ENCODE measurements at regions not wholly inside any gene's neighbourhood (a gene's known extent, or its start where the extent isn't known, plus 50 kb on each side); places are given as distances from the start of the nearest gene placed in this dataset.

DNA sequence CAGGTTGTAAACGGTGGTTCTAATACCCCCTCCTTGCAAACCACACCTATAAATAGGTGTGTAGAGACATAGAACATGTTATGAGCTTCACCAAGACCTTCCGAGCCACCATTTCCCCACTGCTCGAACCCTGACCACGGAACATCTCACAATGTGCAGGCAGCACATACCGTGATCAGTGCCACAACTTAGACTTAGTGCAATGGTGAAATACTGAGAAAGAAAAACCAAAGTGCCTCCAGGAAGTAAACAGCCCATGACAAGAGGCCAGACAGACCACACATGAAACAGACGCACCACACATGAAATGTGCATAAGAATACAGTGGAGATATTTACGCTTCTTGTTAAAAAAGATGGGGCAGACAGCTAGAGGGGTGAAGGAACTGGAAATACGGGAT lies 166.9 kb upstream of the CCND2 start:
- no peak for DNase-seq (ENCODE audit: low read depth)

GRCh38 chr12:4104722-4105244 lies 168.8 kb upstream of the CCND2 start:
- DNase-seq (ENCODE audit: low read depth): no peak

- DNase-seq (ENCODE audit: low read depth): no peak
These were observed 174.3 kb upstream of the CCND2 start for GRCh38 chr12:4099276-4099675.

DNA sequence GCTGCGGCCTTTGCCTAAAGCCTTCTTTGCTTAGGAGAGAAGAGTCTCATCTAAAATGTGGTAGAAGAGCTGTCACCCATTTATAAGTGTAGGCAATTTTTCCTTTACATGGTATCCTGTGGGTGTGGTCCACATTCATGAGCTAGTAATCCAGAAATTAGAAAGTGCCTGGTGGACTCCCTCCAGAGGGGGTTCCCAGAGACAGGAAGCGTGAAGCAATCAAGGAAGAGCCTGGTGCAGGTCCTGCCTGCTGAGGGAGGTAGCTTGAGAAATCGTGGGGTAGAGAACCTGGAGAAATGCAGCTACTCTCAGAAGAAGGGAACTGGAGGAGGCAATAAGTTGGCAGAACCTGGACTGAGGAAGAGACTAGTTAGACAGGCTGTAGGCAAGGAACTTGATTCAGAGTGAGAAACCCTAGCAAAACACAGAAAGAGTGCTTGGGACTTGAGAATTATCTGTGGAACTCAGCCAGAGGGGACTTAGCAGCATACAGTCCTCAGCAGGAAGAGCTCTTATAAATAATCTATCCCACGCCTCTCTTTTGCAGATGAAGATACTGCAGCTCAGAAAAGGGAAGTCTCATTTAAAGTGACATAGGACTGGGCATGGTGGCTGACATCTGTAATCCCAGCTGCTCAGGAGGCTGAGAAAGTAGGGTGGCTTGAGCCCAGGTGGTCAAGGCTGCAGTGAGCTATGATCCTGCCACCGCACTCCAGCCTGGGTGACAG lies 182.4 kb upstream of the CCND2 start:
- DNase-seq (ENCODE audit: low read depth): no peak

- no peak for DNase-seq (ENCODE audit: low read depth)
These were observed 183.6 kb upstream of the CCND2 start for GRCh38 chr12:4089956-4090355.

GRCh38 chr12:4089121-4089606 lies 184.4 kb upstream of the CCND2 start:
- DNase-seq (ENCODE audit: low read depth): peak; percentile 17

GRCh38 chr12:4088451-4088850 lies 185.1 kb upstream of the CCND2 start:
- no peak for DNase-seq (ENCODE audit: low read depth)

- no peak for DNase-seq (ENCODE audit: low read depth)
These were observed 187.1 kb upstream of the CCND2 start for GRCh38 chr12:4086481-4086880.

DNA sequence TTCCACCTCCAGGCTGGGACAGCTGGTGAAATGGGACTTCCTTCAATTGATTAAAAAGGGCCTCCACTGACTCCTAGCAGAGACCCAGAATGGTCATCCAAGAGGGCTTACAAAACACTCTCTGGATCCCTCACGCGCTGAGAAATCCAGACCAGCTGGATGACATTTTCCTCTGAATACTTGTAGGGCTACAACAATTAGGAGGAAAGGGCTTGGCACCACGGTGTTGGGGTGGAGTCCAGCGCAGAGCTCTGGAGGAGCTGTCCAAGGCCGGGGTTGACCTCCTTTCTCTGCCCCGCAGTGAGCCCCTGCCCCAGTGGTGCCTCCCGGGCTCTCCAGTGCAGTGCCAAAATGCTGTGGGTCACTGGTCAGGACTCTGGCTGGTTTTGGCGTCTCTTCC lies 189.0 kb upstream of the CCND2 start:
- DNase-seq (ENCODE audit: low read depth): no peak

DNA sequence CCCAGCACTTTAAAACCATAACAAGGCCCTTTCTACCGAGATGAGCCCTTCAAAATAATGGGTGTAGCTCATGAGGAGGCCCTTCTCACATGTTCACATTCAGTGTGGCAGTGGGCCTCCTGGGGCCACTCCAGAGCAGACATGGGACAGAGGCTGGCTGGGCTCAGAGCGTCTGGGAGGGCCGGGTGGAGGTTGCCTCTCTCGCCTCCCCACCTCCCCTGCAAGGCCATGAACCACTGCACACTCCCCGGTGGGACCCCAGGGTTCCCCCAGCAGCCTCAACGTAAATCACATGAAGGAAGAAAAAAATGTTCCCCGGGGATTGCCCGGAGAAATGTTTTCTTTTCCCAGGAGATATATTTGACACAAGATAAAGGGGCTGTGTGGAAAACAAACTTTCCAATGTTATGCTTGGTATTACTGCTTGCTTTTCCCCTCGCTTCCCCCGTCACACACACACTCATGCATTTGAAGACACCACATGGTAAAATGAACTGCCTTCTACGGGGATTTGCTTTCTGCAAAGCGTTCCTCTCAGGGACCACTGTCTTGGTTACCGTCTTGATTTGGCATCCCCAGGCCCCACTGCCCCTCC lies 190.7 kb upstream of the CCND2 start:
- no peak for DNase-seq (ENCODE audit: low read depth)

GRCh38 chr12:4080213-4080612 lies 193.3 kb upstream of the CCND2 start:
- DNase-seq (ENCODE audit: low read depth): no peak

DNA sequence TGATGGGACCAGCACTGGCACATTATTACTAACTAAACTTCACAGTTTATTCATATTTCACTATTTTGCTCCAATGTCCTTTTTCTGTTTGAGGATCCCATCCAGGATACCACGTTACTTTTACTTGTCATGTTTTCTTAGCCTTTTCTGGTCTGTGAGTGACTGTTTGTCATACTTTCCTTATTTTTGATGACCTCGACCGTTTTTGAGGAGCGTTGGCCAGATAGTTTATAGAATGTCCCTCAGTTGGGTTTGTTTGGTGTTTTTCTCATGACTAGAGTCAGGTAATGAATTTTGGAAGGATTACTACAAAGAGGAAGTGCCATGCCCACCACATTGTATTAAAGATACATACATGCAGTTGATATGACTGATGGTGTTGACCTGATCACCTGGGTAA lies 199.4 kb upstream of the CCND2 start:
- no peak for DNase-seq (ENCODE audit: low read depth)

GRCh38 chr12:4069670-4070010 lies 196.4 kb upstream of the PARP11 start:
- DNase-seq (ENCODE audit: low read depth): no peak

DNA sequence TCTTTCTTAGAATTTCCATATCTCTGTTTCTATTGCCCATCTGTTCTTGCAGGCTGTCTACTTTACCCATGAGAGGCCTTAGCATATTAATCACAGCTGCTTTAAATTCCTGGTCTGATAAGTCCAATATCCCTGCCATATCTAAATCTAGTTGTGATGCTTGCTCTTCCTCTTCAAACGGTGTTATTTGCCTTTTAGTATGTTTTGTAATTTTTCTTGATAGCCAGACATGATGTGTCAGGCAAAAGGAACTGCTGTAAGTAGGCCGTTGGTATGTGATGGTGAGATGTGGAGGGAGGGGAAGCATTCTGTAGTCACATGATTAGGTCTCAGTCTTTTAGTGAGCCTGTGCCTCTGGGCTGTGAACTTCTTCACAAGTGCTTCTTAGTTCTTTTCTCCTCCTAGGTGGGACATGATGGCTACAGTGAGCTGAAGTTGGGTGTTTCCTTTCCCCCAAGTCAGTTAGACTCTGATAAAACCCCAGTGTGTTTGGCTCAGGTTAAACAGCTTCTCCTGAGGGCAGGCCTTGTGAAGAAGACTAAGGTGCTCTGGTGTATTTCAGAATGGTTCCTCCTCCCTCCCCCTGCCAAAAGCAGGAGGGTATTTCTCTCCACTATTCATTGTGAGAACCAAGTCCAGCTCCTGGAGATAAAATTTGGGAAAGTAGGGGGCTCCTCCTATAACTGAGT lies 195.9 kb upstream of the PARP11 start:
- no peak for DNase-seq (ENCODE audit: low read depth)

DNA sequence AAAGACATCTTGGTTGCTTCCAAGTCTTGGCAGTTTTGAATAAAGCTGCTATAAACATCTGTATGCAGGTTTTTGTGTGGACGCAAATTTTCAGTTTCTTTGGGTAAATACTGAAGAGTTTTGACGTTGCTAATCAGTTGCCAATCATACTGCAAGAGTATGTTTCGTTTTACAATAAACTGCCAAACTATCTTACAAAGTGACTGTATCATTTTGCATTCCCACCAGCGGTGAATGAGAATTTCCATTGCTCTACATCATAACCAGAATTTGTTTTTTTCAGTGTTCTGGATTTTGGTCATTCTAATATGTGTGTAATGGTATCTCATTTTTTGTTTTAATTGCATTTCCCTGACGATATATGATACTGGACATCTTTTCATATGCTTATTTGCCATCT lies 190.8 kb upstream of the PARP11 start:
- no peak for DNase-seq (ENCODE audit: low read depth)

GRCh38 chr12:4059898-4060568 lies 186.8 kb upstream of the PARP11 start:
- no peak for DNase-seq (ENCODE audit: low read depth)

DNA sequence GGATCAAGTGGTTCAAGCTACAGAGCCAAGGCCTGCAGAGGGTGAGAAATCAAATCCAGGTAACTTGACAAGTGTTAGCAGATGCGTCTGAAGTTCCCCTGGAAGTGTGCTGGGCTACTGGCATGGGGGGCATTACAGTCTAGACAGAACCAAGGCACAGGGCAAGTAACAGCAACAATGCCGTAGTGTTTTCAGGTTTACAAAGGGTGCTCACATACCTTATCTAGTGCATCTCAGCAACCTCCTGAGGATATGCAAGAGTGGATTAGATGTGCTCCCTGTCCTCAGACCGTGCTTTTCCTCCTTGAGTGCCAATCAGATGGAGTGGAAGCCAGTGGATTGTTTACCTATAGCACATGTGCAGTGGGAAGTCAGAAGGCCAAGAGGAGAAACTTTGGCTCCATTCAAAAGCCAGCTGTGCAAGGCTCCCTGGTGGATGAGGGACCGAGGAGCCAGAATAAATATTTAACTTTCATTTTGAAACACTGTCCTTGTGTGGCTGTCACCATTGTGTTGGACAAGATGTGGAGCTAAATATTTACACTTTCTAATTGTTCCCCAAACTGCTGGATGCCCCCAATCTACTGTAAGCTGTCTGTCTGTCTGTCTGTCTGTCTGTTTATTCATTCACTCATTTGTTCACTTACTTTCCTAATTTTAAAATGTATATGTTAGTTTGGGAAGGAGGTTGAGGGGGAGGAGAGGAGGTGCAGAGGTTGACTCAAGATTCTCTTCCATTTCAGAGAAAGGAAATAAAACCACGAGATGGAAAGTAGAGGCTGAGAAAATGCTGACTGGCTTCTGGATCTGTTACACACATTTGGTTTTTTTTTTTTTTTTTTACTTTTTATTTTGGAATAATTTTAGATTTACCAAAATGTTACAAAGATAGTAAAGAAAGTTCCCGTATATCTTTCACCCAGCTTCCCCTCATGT lies 184.0 kb upstream of the PARP11 start:
- DNase-seq (ENCODE audit: low read depth): no peak

GRCh38 chr12:4054630-4055029 lies 181.4 kb upstream of the PARP11 start:
- DNase-seq (ENCODE audit: low read depth): no peak

GRCh38 chr12:4052691-4053090 lies 179.5 kb upstream of the PARP11 start:
- DNase-seq (ENCODE audit: low read depth): no peak

DNA sequence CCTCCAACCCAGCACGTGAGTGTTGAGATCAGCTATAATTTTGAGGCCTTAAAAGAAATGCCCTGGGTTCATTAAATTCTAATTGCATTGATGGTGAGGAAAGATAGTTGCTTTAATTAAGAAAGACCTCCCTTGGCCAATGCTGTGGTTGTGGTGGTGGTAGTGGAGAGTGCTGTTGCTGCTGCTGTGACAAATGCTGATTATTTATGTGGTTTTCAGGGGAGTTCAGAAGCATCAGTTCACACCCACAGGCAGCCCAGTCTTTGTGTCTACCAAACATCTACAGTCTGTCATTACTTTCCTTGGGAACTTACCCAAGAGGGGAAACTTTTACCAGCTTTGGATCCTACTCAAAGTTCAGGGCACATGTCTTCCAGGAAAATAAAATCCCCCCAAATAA lies 178.4 kb upstream of the PARP11 start:
- no peak for DNase-seq (ENCODE audit: low read depth)

DNA sequence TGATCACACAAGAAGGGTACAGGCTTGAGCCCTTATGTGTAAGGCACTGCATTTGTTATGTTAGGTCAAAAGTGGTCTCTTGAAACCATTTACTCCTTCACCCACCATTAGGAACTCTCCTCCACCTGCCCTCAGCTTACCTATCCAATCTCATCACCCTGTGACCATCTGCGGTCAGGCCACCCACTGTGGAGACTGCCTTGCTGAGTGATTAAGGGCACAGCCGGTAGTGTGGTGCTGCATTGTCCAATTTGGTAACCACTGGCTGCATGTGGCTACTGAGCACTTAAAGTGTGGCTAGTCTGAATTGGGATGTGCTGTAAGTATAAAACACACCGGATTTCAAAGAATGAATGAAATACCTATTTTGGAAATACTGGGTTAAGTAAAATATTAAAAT lies 177.1 kb upstream of the PARP11 start:
- DNase-seq (ENCODE audit: low read depth): no peak
